HEK293T (cell line): ENCODE measurements at regions not wholly inside any gene's neighbourhood (a gene's known extent, or its start where the extent isn't known, plus 50 kb on each side); places are given as distances from the start of the nearest gene placed in this dataset.

Experiments used
- BHLHE40 ChIP-seq: fragments of 450-650 bp; IDR thresholded peaks from 2 replicates; pipeline ENCODE4 v1.6.1; 2016; ENCODE audit warnings: mild to moderate bottlenecking, moderate library complexity, borderline replicate concordance
- SP1 ChIP-seq: fragments of 450-650 bp; IDR thresholded peaks from 2 replicates; pipeline ENCODE4 v1.6.1; 2017
- ZNF384 ChIP-seq: fragments of 450-650 bp; IDR thresholded peaks from 2 replicates; pipeline ENCODE4 v1.6.1; 2016
- TF ChIP-seq, protein P1 (sequence below): fragments of 450-650 bp; IDR thresholded peaks from 2 replicates; pipeline ENCODE4 v1.6.1; 2016

DNA sequence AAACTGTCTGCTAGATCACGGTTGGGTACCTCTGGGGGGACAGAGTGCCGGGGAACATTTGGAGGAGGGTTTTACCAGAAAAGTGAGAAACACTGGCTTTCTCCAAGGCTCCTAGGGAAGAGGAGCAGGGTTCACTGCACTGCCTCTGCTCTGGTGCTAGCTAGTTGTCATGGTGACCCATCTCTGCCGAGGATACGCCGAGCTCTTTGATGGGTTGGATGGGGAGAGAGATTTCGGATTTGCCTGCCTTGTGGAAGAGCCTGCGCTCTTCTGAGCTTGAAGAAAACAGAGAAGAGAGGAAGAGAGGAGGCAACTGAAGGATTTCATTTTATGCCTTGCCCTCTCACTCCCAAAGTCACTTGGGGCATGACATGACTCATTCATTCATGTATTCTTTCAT lies 92.1 kb downstream of the NAV1 start:
- no peak for TF ChIP-seq BHLHE40
- TF ChIP-seq ZNF384, result no peak
- no peak for TF ChIP-seq SP1
- TF ChIP-seq, protein P1, sequence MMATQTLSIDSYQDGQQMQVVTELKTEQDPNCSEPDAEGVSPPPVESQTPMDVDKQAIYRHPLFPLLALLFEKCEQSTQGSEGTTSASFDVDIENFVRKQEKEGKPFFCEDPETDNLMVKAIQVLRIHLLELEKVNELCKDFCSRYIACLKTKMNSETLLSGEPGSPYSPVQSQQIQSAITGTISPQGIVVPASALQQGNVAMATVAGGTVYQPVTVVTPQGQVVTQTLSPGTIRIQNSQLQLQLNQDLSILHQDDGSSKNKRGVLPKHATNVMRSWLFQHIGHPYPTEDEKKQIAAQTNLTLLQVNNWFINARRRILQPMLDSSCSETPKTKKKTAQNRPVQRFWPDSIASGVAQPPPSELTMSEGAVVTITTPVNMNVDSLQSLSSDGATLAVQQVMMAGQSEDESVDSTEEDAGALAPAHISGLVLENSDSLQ, result no peak
